ENCODE measurements at regions not wholly inside any gene's neighbourhood (a gene's known extent, or its start where the extent isn't known, plus 50 kb on each side); places are given as distances from the start of the nearest gene placed in this dataset.

DNA sequence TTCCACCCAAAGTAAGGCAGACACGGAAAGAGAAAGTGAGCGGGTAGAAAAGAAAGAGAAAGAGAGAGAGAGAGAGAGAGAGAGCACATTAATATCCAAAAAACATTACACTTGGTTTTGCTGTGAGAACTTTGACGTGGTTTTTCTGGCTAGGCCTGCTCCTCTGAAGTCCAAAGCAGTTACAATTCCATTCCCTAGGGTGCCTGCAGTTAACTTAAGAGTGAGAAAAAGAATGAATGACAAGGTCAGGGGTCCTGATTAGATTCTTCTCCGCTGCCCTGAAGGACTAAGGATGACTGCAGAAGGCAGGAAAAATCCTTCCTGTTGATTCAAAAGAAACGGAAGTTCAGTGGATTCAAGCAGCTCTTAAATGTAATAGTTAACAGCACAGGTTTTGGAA is 589.8 kb downstream of the PRELID2 start:
- DNase-seq (ENCODE audit: low read depth): peak; percentile 15

DNA sequence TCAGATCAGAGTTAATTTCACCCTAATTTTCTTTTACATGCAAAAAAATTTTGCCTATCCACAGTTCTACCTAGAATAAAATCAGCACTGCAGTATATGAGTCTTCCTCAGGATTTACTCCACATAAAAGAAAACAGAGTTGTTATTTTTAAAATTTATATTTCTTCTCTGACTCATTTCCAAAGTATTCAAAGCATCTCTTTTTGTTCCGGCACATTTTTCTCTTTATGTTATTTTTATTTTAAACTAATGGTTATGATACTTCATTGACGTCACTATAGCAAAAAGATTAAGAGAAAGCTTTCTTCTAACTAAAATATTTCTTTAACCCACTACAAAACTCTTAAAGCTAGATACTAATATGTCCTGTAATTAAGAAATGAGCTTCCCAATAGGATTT is 590.4 kb downstream of the PRELID2 start:
- DNase-seq (ENCODE audit: low read depth): peak; percentile 31

- no peak for DNase-seq (ENCODE audit: low read depth)
Measured at GRCh38 chr5:145244251-145244650, 590.9 kb downstream of the PRELID2 start.

DNA sequence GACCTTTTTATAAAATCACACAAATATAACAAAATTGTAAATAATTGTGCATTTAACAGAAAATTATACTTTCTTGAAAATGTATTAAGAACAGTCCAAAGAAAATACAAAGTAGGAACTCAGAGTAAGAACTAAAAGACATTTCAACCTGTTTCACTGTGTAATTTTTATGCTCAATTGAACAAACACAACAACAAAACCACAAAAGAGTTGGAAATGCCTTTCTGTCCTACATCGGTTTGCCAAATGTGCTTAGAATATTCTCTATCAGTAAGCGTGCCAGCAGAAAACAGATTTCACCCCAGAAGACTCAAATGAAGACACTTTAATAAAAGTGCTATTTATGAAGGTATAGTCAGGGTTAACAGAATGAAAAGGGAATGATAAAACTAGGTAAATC is 592.1 kb downstream of the PRELID2 start:
- no peak for DNase-seq (ENCODE audit: low read depth)

GRCh38 chr5:145242551-145242950 is 592.6 kb downstream of the PRELID2 start:
- DNase-seq (ENCODE audit: low read depth): no peak

- DNase-seq (ENCODE audit: low read depth): peak; percentile 73
Measured at GRCh38 chr5:145237843-145238242, 597.3 kb downstream of the PRELID2 start.

DNA sequence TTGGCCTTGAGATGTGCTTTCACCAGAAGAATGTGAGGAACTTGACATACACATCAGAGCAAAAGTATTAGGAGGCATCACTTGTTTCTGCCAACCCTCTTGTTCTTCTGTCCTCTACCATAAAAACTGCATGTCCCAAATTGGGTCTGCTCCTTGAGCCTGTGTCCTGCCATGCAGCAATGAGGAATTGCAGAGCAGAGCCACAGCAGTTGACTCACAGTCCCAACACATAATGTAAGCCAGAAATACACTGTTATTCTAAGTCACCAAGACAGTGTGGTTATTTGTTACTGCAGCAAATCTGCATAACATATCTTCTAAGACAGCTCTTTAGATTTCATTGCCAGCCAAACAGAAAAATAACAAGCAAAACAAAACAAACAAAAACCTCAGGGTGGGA is 598.2 kb downstream of the PRELID2 start:
- DNase-seq (ENCODE audit: low read depth): no peak

- DNase-seq (ENCODE audit: low read depth): no peak
Measured at GRCh38 chr5:145236127-145236526, 599.0 kb downstream of the PRELID2 start.

DNA sequence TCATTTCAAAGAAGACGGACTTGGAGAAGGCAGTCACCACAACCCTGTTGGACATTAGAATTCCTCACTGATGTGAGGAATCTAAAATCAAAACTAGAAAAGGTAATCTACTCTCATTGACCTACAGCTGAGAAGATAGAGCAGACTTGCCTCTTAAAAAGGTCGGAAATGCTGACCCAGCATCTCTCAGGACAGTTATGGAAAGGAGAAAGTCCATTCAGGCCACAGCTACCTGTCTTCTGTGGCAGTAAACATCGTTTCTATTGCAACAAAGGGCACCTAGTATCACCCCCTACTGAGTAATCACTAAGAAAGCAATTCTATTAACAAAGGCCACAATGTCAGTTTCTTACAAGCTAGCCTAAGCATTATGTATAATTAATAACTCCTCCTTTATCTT is 601.7 kb downstream of the PRELID2 start:
- no peak for DNase-seq (ENCODE audit: low read depth)

GRCh38 chr5:145230781-145231180 is 604.4 kb downstream of the PRELID2 start:
- DNase-seq (ENCODE audit: low read depth): no peak

DNA sequence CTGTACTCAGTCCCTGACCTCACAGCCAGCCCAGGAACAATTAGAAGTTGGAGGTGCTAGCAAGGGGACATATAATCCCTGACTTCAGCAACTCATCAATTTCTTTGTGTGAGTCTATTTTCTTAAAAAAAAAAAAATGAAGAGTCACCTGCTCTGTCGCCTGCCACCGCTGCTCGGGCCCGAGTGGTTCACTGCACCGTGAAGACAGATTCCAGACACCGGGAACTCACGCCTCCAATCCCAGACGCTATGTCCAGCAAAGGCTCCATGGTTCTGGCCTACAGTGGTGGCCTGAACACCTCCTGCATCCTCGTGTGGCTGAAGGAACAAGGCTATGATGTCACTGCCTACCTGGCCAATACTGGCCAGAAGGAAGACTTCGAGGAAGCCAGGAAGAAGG is 606.6 kb downstream of the PRELID2 start:
- no peak for DNase-seq (ENCODE audit: low read depth)

GRCh38 chr5:145227881-145228280 is 607.3 kb downstream of the PRELID2 start:
- peak; percentile 56 for DNase-seq (ENCODE audit: low read depth)

- DNase-seq (ENCODE audit: low read depth): no peak
Measured at GRCh38 chr5:145226726-145227125, 608.4 kb downstream of the PRELID2 start.

DNA sequence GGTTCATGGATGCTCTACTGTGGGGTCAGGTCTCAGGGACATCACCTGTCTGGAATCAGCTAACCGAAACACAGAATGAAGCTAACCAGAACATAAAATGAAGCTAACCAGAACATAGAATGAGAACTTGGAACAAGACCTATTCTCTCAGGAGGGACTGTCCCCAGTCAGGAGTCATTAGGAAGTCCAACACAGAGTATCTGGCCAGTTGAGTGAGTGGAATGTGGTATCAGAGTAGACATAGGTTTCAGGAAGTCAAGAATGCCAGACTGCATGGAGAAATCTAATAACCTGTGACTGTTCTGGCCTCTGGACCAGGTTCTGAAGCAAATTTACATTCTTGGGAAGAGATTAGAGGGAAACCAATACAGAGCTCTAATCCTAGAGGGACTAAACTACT is 609.6 kb downstream of the PRELID2 start:
- no peak for DNase-seq (ENCODE audit: low read depth)

DNA sequence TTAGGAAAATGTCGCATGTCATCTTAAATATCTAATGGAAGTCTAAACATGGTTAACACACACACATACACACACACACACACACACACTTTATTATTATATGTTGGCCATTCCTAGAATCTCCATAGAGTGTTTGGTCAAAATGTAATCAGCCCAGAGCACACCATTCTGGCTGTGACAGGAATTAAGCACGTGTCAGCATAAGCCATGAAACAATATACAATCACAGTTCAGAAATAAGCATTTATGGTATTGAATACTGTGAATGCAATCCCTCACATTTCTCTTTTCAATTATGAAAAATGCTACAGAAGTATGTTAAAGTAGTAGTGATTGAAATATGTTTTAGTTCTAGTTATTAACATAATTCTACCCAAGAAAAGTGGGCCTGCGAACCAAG is 611.6 kb downstream of the PRELID2 start:
- DNase-seq (ENCODE audit: low read depth): no peak

GRCh38 chr5:145222622-145223021 is 612.5 kb downstream of the PRELID2 start:
- DNase-seq (ENCODE audit: low read depth): no peak

- DNase-seq (ENCODE audit: low read depth): peak; percentile 70
Measured at GRCh38 chr5:145221416-145221815, 613.7 kb downstream of the PRELID2 start.

DNA sequence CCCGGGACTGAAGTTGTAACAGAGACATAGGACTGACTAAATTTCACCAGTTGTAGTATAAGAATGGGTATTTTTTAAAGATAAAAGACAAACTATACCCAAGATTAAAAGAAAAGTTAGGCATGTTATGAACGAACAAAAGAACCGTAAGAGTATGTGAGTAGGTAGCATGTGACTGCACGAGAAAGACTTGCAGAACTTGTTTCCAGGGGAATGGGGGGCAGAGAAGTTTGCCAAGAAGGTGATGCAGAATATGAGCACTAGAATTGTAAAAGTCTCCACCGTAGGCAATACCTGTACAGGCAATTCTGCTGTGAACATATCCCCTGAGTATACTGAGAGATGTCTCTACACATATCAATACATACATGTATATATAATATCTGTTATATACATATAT is 614.7 kb downstream of the PRELID2 start:
- no peak for DNase-seq (ENCODE audit: low read depth)

- no peak for DNase-seq (ENCODE audit: low read depth)
Measured at GRCh38 chr5:145218982-145219381, 616.2 kb downstream of the PRELID2 start.

DNA sequence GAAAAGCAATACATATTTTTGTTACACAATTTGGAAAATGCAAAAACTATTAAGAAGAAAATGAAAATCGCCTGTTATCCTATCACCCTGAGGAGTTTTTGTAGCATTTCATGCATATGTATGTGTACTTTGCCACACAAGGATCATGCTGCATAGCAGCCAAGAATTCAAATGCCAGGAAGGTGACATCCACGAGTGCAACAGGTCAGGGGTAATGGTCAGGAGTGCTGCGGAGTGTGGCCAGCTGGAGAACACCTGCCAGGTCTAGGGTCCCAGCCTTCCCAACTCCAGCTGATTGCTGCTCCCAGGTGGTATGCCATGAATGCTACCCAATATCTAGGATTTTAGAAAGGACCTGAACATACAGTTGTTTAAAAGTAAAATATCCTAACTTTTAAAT is 617.1 kb downstream of the PRELID2 start:
- DNase-seq (ENCODE audit: low read depth): no peak

DNA sequence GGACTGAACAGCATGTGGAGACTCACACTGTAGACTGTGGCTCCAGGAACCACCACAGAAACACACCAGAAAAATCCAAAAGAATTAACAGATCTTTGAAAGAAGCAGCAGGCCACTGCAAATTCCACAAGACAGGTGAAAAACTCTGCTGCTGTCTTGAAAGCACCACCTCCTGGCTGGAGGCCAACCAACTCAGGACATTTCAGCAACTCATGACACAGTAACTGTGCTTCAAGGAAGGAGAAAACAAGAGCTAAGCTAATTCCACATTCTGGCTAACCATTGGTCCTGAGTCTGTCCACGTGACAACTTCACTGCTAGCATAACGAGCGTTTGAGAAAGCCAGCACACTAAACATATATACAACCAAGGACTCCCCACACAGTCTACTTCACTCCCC is 625.1 kb downstream of the PRELID2 start:
- DNase-seq (ENCODE audit: low read depth): no peak

GRCh38 chr5:145205546-145205945 is 629.6 kb downstream of the PRELID2 start:
- DNase-seq (ENCODE audit: low read depth): no peak

DNA sequence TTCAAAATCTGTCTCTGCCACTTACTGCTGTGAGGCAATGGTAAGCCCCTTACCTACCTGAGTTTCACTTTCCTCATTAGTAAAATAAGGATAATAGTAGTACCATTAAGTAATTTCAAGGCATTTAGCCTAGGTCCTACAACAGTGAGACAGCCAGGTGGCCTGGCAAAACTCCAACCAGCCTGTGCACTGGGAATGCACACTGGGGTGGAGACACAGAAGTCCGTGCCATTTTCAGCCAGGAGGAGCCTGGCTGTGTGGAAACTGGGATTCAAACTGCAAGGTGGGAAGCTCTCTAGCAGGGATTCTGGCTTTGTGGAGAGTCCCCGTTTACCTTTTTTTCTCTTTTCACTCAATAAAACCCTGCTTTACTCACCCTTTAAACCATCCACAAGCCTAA is 630.4 kb downstream of the PRELID2 start:
- DNase-seq (ENCODE audit: low read depth): no peak

DNA sequence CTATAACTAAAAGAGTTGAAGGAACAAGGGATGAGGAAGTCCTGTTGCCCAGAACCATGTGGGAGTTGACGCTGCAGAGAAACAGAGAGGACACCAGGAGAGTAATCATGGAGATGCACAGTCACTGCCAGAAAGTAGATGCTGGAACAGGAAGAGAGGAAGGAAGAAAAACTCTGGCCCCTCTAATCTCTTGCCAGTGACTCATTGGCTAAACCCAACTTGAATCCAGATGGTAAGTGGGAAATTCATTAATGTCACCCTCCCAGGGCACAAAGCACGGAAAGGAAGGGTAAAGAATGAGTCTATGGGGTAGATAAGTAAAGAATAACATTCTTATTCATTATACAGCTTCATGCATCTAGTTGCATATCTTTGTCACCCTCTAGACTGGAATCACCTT is 631.9 kb downstream of the PRELID2 start:
- no peak for DNase-seq (ENCODE audit: low read depth)
